GM12892 (cell line): ENCODE measurements at regions not wholly inside any gene's neighbourhood (a gene's known extent, or its start where the extent isn't known, plus 50 kb on each side); places are given as distances from the start of the nearest gene placed in this dataset.

Experiments used
- DNase-seq: peaks from one replicate; pipeline ENCODE4 v3.0.0; 2011; ENCODE audit not compliant: insufficient read length
- FAIRE-seq: peaks from 2 replicates; lab custom pipeline; 2011; peaks lifted over from hg19 to GRCh38; lab: Jason Lieb, UNC
- POLR2A ChIP-seq: IDR thresholded peaks from 2 replicates; pipeline ENCODE4 v1.6.1; 2011; ENCODE audit warnings: low read depth, low read length, control low read depth
- POLR2AphosphoS5 ChIP-seq: IDR thresholded peaks from 2 replicates; pipeline ENCODE4 v1.6.1; 2011; ENCODE audit warnings: low read depth, low read length, control low read depth
- TAF1 ChIP-seq: IDR thresholded peaks from 2 replicates; pipeline ENCODE4 v1.6.1; 2011; ENCODE audit warnings: low read depth, mild to moderate bottlenecking, control low read depth, low read length, borderline replicate concordance

GRCh38 chr17:77807051-77807745 lies 151.3 kb upstream of the TNRC6C start:
- TF ChIP-seq TAF1 (no peak), POLR2A (no peak), POLR2AphosphoS5 (no peak)
- FAIRE-seq, result no peak

GRCh38 chr17:77807746-77808441 lies 150.6 kb upstream of the TNRC6C start:
- no peak for DNase-seq
- TF ChIP-seq POLR2AphosphoS5, result no peak
- TF ChIP-seq TAF1, result no peak
- no peak for TF ChIP-seq POLR2A
- no peak for FAIRE-seq

More at GRCh38 chr17:77807051-77807745, 151.3 kb upstream of the TNRC6C start:
- no peak for DNase-seq

- TF ChIP-seq POLR2AphosphoS5 (no peak), TAF1 (no peak), POLR2A (no peak)
- DNase-seq (no peak), FAIRE-seq (no peak)
These were observed 149.6 kb upstream of the TNRC6C start for GRCh38 chr17:77808686-77809425.

- DNase-seq (no peak), FAIRE-seq (no peak)
- no peak for TF ChIP-seq POLR2AphosphoS5
- no peak for TF ChIP-seq POLR2A
- TF ChIP-seq TAF1, result no peak
These were observed 148.7 kb upstream of the TNRC6C start for GRCh38 chr17:77809814-77810213.

- no peak for DNase-seq
- TF ChIP-seq POLR2AphosphoS5 (no peak), POLR2A (no peak), TAF1 (no peak)
- no peak for FAIRE-seq
These were observed 148.0 kb upstream of the TNRC6C start for GRCh38 chr17:77810536-77810935.

- DNase-seq, result no peak
- FAIRE-seq, result no peak
- no peak for TF ChIP-seq TAF1
- no peak for TF ChIP-seq POLR2AphosphoS5
- no peak for TF ChIP-seq POLR2A
These were observed 147.0 kb upstream of the TNRC6C start for GRCh38 chr17:77811521-77811920.

GRCh38 chr17:77814091-77814772 lies 144.3 kb upstream of the TNRC6C start:
- TF ChIP-seq POLR2A (no peak), TAF1 (no peak), POLR2AphosphoS5 (no peak)
- DNase-seq (no peak), FAIRE-seq (no peak)

GRCh38 chr17:77815127-77815905 lies 143.2 kb upstream of the TNRC6C start:
- TF ChIP-seq POLR2A (no peak), POLR2AphosphoS5 (no peak), TAF1 (no peak)
- DNase-seq, result no peak
- no peak for FAIRE-seq

GRCh38 chr17:77817953-77818352 lies 140.6 kb upstream of the TNRC6C start:
- TF ChIP-seq POLR2A (no peak), TAF1 (no peak), POLR2AphosphoS5 (no peak)
- FAIRE-seq (no peak), DNase-seq (no peak)

GRCh38 chr17:77819497-77819896 lies 139.0 kb upstream of the TNRC6C start:
- FAIRE-seq, result no peak
- no peak for DNase-seq
- TF ChIP-seq POLR2A, result no peak
- no peak for TF ChIP-seq TAF1
- no peak for TF ChIP-seq POLR2AphosphoS5

- DNase-seq, result no peak
- no peak for FAIRE-seq
- TF ChIP-seq POLR2A, result no peak
- no peak for TF ChIP-seq TAF1
- no peak for TF ChIP-seq POLR2AphosphoS5
These were observed 137.4 kb upstream of the TNRC6C start for GRCh38 chr17:77821114-77821513.
